ENCODE measurements at regions not wholly inside any gene's neighbourhood (a gene's known extent, or its start where the extent isn't known, plus 50 kb on each side); places are given as distances from the start of the nearest gene placed in this dataset.

DNA sequence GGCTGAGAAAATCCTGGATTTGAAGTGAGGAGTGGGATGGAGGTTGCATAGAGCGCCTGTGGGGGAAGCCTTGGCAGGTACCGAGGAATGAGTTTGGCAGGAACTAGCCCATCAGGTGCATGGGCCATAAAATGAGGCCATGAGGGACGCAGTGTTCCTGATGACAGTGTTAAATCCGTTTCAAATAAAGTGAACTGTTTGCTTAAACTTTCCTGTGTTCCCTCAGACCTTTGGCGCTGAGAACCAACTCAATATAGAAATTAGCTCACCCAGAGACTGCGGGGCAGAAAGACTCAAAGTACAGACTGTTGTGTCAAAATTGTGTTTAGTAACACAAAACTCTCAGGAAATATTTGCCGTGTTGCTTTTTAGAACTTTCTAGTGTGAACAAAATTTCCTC is 250.0 kb upstream of the NR3C2 start:
- no peaks in the 10 kb centered on the region for H3K36me3 ChIP-seq (ENCODE audit: insufficient read depth, low read length)
- H3K4me3 ChIP-seq (ENCODE audit: low read length), result no peak overlapping the region
- 94% methylated on average over 7 of the region's 7 CpGs for WGBS
- no peaks in the 10 kb centered on the region for H3K9me3 ChIP-seq (ENCODE audit: insufficient read depth, low read depth, low read length)
- H3K4me1 ChIP-seq (ENCODE audit: insufficient read depth, low read length), result no peaks in the 10 kb centered on the region
- H3K9ac ChIP-seq (ENCODE audit: low read depth, low read length), result no peak overlapping the region
- no peaks in the 10 kb centered on the region for H3K27me3 ChIP-seq (ENCODE audit: insufficient read depth, low read length)
- no peak overlapping the region for H3K27ac ChIP-seq (ENCODE audit: low read depth, low read length)

DNA sequence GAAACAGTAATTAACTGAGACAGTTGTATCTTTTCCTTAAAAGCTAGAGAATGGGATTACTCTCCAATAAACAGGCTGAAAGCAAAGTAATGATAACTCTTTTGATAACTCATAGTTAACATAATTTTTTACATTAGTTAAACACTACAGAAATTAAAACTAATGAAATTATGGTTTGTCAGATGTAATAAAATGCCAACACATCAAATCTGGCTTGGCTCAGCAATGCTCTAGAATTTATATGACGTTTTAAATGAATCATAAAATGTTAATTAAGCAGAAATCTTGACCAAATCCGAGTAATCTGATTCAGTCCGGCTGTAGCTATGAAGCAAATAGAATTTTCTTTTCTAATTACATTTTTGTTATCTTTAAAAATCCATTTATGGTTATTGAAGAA is 244.2 kb upstream of the NR3C2 start:
- no peak overlapping the region for H3K27ac ChIP-seq (ENCODE audit: low read depth, low read length)
- H3K36me3 ChIP-seq (ENCODE audit: insufficient read depth, low read length), result no peaks in the 10 kb centered on the region
- no peak overlapping the region for H3K9ac ChIP-seq (ENCODE audit: low read depth, low read length)
- no peaks in the 10 kb centered on the region for H3K27me3 ChIP-seq (ENCODE audit: insufficient read depth, low read length)
- no peaks in the 10 kb centered on the region for H3K9me3 ChIP-seq (ENCODE audit: insufficient read depth, low read depth, low read length)
- H3K4me1 ChIP-seq (ENCODE audit: insufficient read depth, low read length), result no peaks in the 10 kb centered on the region
- WGBS, result 79% methylated on average over 3 of the region's 3 CpGs
- H3K4me3 ChIP-seq (ENCODE audit: low read length), result no peak overlapping the region

DNA sequence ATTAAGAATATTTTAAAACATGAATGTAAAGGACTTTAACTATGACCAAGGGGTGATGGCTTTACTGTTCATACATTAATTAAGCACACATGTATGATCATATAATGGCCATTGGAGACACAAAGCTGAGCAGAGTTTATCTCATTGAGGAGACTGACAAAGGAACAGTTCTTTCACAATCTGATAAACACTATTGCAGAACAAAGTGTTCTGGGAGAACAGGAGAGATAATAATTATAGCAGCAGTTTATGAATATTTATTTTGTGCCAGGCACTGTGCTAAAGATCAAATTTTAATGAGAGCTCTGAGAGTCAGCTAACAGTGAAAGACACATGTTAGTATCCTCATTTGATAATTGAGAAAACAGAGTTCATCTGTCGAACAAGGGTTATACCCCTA is 242.4 kb upstream of the NR3C2 start:
- no peaks in the 10 kb centered on the region for H3K9me3 ChIP-seq (ENCODE audit: insufficient read depth, low read depth, low read length)
- H3K36me3 ChIP-seq (ENCODE audit: insufficient read depth, low read length), result no peaks in the 10 kb centered on the region
- 100% methylated on average over 1 of the region's 1 CpG for WGBS
- no peak overlapping the region for H3K4me3 ChIP-seq (ENCODE audit: low read length)
- no peak overlapping the region for H3K9ac ChIP-seq (ENCODE audit: low read depth, low read length)
- H3K4me1 ChIP-seq (ENCODE audit: insufficient read depth, low read length), result no peaks in the 10 kb centered on the region
- no peak overlapping the region for H3K27ac ChIP-seq (ENCODE audit: low read depth, low read length)
- no peaks in the 10 kb centered on the region for H3K27me3 ChIP-seq (ENCODE audit: insufficient read depth, low read length)

DNA sequence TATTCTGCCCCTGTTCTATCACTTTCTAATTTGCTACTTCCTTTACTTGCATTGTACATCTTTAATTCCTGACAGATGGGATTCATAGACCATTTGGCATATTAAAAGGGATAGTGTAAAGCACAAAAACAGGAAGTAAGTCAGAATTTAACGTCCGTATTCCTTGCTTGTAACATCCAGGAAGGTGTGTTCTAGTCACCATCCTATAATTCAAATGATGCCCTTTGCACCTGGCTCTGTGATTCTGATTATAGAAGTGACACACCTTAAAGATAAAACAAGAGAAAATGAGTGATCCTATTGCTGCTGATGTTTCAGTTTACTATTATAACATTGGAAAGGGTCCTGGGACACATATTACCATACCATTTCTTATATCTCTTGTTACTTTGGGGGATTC is 238.7 kb upstream of the NR3C2 start:
- Histone ChIP-seq H3K4me3 (ENCODE audit: low read length) (no peak overlapping the region), H3K27me3 (ENCODE audit: insufficient read depth, low read length) (no peaks in the 10 kb centered on the region), H3K9me3 (ENCODE audit: insufficient read depth, low read depth, low read length) (no peaks in the 10 kb centered on the region), H3K36me3 (ENCODE audit: insufficient read depth, low read length) (no peaks in the 10 kb centered on the region), H3K27ac (ENCODE audit: low read depth, low read length) (no peak overlapping the region), H3K9ac (ENCODE audit: low read depth, low read length) (no peak overlapping the region), H3K4me1 (ENCODE audit: insufficient read depth, low read length) (no peaks in the 10 kb centered on the region)
- 100% methylated on average over 2 of the region's 2 CpGs for WGBS

DNA sequence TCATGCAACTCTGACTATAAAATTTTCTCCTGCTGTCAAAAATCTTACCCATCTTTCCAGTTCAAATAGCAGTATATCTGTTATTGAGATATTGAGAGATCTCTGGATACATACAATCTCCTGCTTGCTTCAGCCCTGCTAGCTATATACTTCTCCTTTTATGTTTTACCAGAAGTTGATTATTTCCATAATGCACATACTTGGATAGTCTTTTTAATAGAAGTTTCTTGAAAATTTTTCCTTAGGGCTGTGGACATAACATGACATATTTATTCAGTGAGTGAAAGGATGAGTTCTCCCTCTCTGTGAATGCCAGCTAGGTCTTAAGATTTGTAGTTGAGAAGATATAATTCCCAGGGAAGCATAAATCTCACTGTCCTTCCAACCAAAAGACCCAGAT is 234.1 kb upstream of the NR3C2 start:
- Histone ChIP-seq H3K4me3 (ENCODE audit: low read length) (no peak overlapping the region), H3K36me3 (ENCODE audit: insufficient read depth, low read length) (no peaks in the 10 kb centered on the region), H3K9me3 (ENCODE audit: insufficient read depth, low read depth, low read length) (no peaks in the 10 kb centered on the region), H3K27ac (ENCODE audit: low read depth, low read length) (no peak overlapping the region), H3K4me1 (ENCODE audit: insufficient read depth, low read length) (no peaks in the 10 kb centered on the region), H3K9ac (ENCODE audit: low read depth, low read length) (no peak overlapping the region), H3K27me3 (ENCODE audit: insufficient read depth, low read length) (no peaks in the 10 kb centered on the region)

DNA sequence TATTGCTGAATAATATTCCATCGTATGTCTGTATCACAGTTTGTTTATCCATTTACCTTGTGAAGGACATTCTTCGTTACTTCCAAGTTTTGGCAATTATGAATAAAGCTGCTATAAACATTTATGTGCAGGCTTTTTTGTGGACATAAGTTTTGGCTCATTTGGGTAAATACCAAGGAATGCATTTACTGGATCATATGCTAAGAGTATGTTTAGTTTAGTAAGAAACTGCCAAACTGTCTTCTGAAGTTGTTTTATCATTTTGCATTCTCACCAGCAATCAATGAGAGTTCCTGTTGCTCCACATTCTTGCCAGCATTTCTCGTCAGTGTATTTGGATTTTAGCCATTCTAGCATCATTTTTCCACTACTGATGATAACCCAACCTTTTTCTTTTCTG is 232.7 kb upstream of the NR3C2 start:
- no peaks in the 10 kb centered on the region for H3K4me1 ChIP-seq (ENCODE audit: insufficient read depth, low read length)
- no peak overlapping the region for H3K27ac ChIP-seq (ENCODE audit: low read depth, low read length)
- no peaks in the 10 kb centered on the region for H3K9me3 ChIP-seq (ENCODE audit: insufficient read depth, low read depth, low read length)
- H3K4me3 ChIP-seq (ENCODE audit: low read length), result no peak overlapping the region
- H3K27me3 ChIP-seq (ENCODE audit: insufficient read depth, low read length), result no peaks in the 10 kb centered on the region
- H3K9ac ChIP-seq (ENCODE audit: low read depth, low read length), result no peak overlapping the region
- WGBS, result 97% methylated on average over 3 of the region's 3 CpGs
- no peaks in the 10 kb centered on the region for H3K36me3 ChIP-seq (ENCODE audit: insufficient read depth, low read length)

DNA sequence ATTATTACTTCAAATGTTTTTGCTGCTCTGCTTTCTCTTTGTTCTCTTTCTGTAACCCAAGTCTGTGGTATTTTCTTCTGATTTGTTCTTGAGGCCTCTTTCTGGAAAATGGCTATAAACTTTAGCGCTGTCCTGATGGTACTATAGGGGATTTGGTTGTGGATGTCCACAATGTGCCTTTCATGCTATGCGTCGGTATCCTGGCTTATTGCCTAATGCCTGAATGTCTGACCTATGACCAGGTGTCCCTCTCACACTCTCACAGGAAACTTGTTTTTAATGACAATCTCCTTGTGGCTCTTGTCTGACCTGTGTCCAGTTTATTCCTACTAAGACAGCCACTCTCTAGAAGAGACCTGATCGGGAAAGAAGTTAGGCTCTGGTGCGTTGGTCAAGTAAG is 222.4 kb upstream of the NR3C2 start:
- H3K4me3 ChIP-seq (ENCODE audit: low read length), result no peak overlapping the region
- WGBS, result 95% methylated on average over 5 of the region's 5 CpGs
- H3K36me3 ChIP-seq (ENCODE audit: insufficient read depth, low read length), result no peaks in the 10 kb centered on the region
- H3K9me3 ChIP-seq (ENCODE audit: insufficient read depth, low read depth, low read length), result no peaks in the 10 kb centered on the region
- H3K27me3 ChIP-seq (ENCODE audit: insufficient read depth, low read length), result no peaks in the 10 kb centered on the region
- no peaks in the 10 kb centered on the region for H3K4me1 ChIP-seq (ENCODE audit: insufficient read depth, low read length)
- H3K9ac ChIP-seq (ENCODE audit: low read depth, low read length), result no peak overlapping the region
- H3K27ac ChIP-seq (ENCODE audit: low read depth, low read length), result no peak overlapping the region

DNA sequence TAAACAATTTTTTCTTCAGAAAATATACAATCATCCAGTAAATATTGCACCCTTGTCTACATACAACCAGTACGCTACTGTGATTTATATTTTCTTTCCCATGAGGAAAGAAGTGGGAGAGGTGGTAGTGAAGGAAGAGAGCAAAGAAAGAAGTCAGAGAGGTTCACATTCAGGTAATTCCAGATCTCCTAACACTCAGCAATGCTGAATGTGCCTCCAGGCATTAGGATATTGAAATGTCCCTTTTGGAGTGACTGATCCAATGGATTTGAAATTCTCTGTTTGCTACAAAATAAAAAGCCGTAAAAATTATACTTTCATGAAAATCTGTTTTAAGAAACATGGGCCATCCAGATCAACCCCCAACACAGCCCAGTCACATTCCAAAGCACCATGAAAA is 211.9 kb upstream of the NR3C2 start:
- Histone ChIP-seq H3K9ac (ENCODE audit: low read depth, low read length) (no peak overlapping the region), H3K4me1 (ENCODE audit: insufficient read depth, low read length) (no peaks in the 10 kb centered on the region), H3K27ac (ENCODE audit: low read depth, low read length) (no peak overlapping the region), H3K36me3 (ENCODE audit: insufficient read depth, low read length) (no peaks in the 10 kb centered on the region), H3K27me3 (ENCODE audit: insufficient read depth, low read length) (no peaks in the 10 kb centered on the region), H3K4me3 (ENCODE audit: low read length) (no peak overlapping the region), H3K9me3 (ENCODE audit: insufficient read depth, low read depth, low read length) (no peaks in the 10 kb centered on the region)
- WGBS, result 86% methylated on average over 1 of the region's 2 CpGs

DNA sequence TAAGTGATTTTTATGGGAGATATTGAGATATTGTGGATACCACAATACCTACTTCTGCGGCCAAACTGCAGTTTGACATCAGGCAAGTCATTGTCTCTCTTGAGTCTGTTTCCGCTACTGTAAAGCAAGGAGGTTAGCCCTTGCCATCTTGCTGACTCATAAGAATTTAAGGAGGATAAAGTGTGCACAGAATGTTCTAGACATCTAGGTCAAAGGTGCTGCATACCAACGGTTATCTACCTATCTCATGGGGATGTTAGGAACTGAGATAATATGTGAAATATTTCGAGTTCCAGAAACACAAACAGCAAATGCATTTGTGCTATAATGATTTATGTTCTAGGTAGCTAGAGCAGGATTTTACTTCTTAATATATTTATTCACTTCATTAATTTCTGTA is 211.5 kb upstream of the NR3C2 start:
- Histone ChIP-seq H3K9ac (ENCODE audit: low read depth, low read length) (no peak overlapping the region), H3K27me3 (ENCODE audit: insufficient read depth, low read length) (no peaks in the 10 kb centered on the region), H3K9me3 (ENCODE audit: insufficient read depth, low read depth, low read length) (no peaks in the 10 kb centered on the region), H3K4me3 (ENCODE audit: low read length) (no peak overlapping the region), H3K36me3 (ENCODE audit: insufficient read depth, low read length) (no peaks in the 10 kb centered on the region), H3K27ac (ENCODE audit: low read depth, low read length) (no peak overlapping the region), H3K4me1 (ENCODE audit: insufficient read depth, low read length) (no peaks in the 10 kb centered on the region)
- WGBS, result 96% methylated on average over 4 of the region's 4 CpGs

DNA sequence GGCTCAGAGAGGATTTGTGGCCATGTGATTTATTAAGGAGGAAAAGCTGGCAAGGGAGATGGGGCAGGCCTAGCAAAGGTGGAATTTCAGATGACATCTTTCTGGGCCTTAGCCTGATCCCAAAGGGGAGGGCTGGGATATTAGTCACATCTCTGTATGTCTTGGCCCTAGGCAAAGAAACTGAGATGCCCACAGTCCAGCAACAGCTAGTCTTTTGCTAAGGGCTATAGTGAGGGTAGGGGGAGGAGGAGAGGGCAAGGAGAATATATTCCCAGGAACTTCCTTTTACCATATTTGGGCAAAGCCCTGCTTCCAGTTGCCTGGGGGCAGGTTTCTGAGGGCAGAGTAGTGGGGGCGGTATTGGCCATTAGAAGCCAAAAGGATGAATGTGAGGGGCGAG is 209.8 kb upstream of the NR3C2 start:
- H3K4me1 ChIP-seq (ENCODE audit: insufficient read depth, low read length), result no peaks in the 10 kb centered on the region
- WGBS, result 90% methylated on average over 2 of the region's 2 CpGs
- H3K4me3 ChIP-seq (ENCODE audit: low read length), result no peak overlapping the region
- no peak overlapping the region for H3K9ac ChIP-seq (ENCODE audit: low read depth, low read length)
- H3K27me3 ChIP-seq (ENCODE audit: insufficient read depth, low read length), result no peaks in the 10 kb centered on the region
- H3K27ac ChIP-seq (ENCODE audit: low read depth, low read length), result no peak overlapping the region
- H3K9me3 ChIP-seq (ENCODE audit: insufficient read depth, low read depth, low read length), result no peaks in the 10 kb centered on the region
- H3K36me3 ChIP-seq (ENCODE audit: insufficient read depth, low read length), result no peaks in the 10 kb centered on the region

DNA sequence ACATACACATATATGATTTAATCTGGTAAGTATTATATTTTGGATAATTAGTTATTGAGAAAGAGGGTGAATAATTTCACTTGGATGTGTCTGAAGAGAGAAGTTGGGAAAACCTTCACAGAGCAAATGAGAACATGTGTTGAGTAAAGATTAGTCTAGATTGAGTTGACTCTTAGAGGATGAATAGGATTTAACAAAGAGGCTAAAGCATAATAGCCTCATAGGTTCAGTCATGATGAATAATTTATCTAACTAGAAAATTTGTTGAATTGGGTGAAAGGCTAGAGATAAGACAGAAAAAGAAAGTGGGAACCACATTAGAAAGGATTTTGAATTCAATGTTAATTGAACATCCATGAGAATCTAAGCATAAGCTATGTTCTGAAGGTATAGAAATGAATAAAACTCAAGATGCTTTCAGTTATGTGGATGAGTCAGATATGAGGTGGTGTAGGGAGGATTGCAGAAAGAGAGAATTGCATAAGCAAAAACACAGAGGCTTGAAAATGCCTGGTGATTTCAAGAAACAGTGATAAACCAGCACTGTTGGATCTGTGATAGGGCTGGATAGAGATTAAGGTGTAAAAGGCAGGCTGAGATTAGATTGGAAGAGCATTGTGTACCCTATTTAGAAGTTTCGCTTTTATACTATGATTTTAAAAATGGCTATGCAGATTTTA is 207.6 kb upstream of the NR3C2 start:
- H3K36me3 ChIP-seq (ENCODE audit: insufficient read depth, low read length), result no peaks in the 10 kb centered on the region
- WGBS, result no CpG with 5 or more reads among the region's 1 CpG

DNA sequence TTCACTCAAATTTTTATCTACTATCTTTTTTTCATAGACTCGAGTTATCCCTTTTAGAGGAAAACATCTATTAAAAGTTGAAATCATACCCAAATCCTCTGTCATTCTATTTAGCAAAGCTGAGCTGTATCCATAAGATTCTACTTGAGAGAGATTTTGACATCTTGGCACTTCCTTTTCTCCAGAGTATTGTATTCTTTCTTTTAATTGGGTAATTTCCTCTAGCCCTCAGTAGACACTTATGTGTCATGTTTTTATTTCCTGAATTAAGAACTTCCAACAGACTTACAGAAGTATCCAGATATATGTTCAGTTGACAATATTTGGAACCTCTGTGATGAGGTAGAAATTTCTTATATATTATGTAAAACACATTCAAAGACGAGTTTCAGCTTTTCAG is 201.6 kb upstream of the NR3C2 start:
- Histone ChIP-seq H3K4me1 (ENCODE audit: insufficient read depth, low read length) (no peaks in the 10 kb centered on the region), H3K9me3 (ENCODE audit: insufficient read depth, low read depth, low read length) (peaks cover 6% of the 10 kb centered on the region; the same call in 1 of the 2 replicates), H3K9ac (ENCODE audit: low read depth, low read length) (no peak overlapping the region), H3K36me3 (ENCODE audit: insufficient read depth, low read length) (no peaks in the 10 kb centered on the region), H3K4me3 (ENCODE audit: low read length) (no peak overlapping the region), H3K27ac (ENCODE audit: low read depth, low read length) (no peak overlapping the region), H3K27me3 (ENCODE audit: insufficient read depth, low read length) (no peaks in the 10 kb centered on the region)
- WGBS, result 94% methylated on average over 1 of the region's 2 CpGs

More for the DNA sequence above, 207.6 kb upstream of the NR3C2 start:
- no peaks in the 10 kb centered on the region for H3K27me3 ChIP-seq (ENCODE audit: insufficient read depth, low read length)
- no peak overlapping the region for H3K27ac ChIP-seq (ENCODE audit: low read depth, low read length)
- H3K9me3 ChIP-seq (ENCODE audit: insufficient read depth, low read depth, low read length), result no peaks in the 10 kb centered on the region
- H3K4me1 ChIP-seq (ENCODE audit: insufficient read depth, low read length), result no peaks in the 10 kb centered on the region
- no peak overlapping the region for H3K9ac ChIP-seq (ENCODE audit: low read depth, low read length)
- H3K4me3 ChIP-seq (ENCODE audit: low read length), result no peak overlapping the region
